IPS DF 6.9 (cell line): ENCODE measurements at regions not wholly inside any gene's neighbourhood (a gene's known extent, or its start where the extent isn't known, plus 50 kb on each side); places are given as distances from the start of the nearest gene placed in this dataset.

Experiments used
- DNase-seq: peaks from one replicate; pipeline ENCODE4 v3.0.0-alpha.2; 2013; ENCODE audit warnings: low read depth, low spot score
- H3K27ac ChIP-seq: one replicate; pipeline ENCODE4 v1.5.1; 2013; ENCODE audit warnings: low read length, control low read depth
- H3K27me3 ChIP-seq: 2 replicates; pipeline ENCODE4 v1.6.1; 2013; ENCODE audit warnings: mild to moderate bottlenecking, low read length; ENCODE audit not compliant: control insufficient read depth, insufficient read depth
- H3K36me3 ChIP-seq: 2 replicates; pipeline ENCODE4 v1.6.1; 2013; ENCODE audit warnings: low read length; ENCODE audit not compliant: control insufficient read depth, insufficient read depth
- H3K4me1 ChIP-seq: 2 replicates; pipeline ENCODE4 v1.6.1; 2013; ENCODE audit warnings: low read length; ENCODE audit not compliant: control insufficient read depth, insufficient read depth
- H3K4me3 ChIP-seq: 2 replicates; pipeline ENCODE4 v1.5.1; 2013; ENCODE audit warnings: mild to moderate bottlenecking, low read length
- H3K9me3 ChIP-seq: 2 replicates; pipeline ENCODE4 v1.6.1; 2013; ENCODE audit warnings: low read length, inconsistent platforms; ENCODE audit not compliant: control insufficient read depth, insufficient read depth
- WGBS: extraction: QIAGEN DNeasy Blood & Tissue Kit; methylation state at CpG from one replicate; pipeline ENCODE4 v1.1.7; 2013; ENCODE audit warnings: mixed read lengths, missing lambda C conversion rate; ENCODE audit not compliant: insufficient read length, insufficient coverage; 5-methylcytosine and 5-hydroxymethylcytosine counted together

GRCh38 chr3:187899246-187899645, 154.0 kb upstream of the BCL6 start:
- H3K36me3 ChIP-seq = no peaks in the 10 kb centered on the region
- no peaks in the 10 kb centered on the region for H3K27me3 ChIP-seq
- H3K4me1 ChIP-seq = no peaks in the 10 kb centered on the region; the same call in 1 of the 2 replicates
- no peaks in the 10 kb centered on the region for H3K9me3 ChIP-seq
- no peak overlapping the region for H3K27ac ChIP-seq
- H3K4me3 ChIP-seq = no peak overlapping the region
- whole genome bisulfite sequencing = no CpG with 5 or more reads among the region's 4 CpGs
- DNase-seq = no peak

DNA sequence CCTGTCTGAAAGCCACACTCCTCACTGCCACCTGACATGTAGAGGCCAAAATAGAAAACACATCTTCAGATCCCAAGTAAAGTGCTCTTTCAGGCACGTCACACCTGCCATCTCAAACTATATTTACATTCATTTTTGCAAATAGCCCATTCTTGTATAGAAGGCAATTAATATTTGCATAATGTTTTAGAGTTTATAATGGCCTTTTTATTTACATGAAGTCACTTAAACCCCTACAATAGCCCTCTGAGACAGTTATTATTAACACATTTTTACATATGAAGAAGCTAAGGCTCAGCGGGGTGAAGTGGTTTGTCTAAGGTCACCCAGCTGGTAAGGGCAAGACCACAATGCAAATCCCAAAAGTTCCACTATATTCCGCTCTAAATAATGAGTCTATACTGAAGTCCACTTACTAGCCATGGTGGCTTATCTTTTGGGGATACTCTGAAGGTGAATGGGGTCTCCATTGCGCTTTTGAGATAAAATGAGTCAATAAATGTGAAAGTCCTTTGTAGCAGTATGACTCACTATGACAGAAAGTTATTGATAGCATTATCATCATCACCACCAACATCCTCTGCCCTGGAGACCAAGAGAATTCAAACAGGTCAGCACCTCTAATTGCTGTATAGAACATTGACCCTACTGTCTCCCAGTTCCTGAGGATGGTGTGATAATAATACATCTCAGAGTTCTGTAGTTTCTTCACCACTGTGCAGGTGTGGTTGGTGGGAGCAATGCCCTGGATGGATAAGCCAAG, 155.9 kb upstream of the BCL6 start:
- no peak for DNase-seq
- Histone ChIP-seq H3K9me3 (no peaks in the 10 kb centered on the region), H3K27me3 (no peaks in the 10 kb centered on the region), H3K4me3 (no peak overlapping the region), H3K4me1 (no peaks in the 10 kb centered on the region; the same call in 1 of the 2 replicates), H3K27ac (no peak overlapping the region), H3K36me3 (no peaks in the 10 kb centered on the region)
- WGBS = no CpG with 5 or more reads among the region's 4 CpGs

DNA sequence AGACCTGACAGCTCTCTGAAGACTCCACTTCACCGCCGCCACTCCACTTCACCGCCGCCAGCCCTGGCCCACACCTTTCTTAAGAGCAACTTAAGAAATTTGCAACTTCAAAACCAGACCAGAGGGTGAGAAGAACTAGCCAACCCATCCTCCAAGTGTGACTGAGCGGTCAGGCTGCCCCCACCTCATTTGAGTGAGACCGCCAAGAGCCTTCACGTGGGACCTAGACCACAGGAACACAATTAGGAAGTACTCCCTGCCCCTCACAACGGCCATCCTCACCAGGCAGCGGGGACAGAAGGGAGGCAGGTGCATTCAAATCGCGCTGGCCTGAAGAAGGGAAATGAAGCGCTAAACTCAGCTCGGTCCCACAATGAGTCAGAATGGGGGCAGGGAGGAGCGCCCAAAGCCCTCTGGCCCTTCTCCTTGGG, 156.8 kb upstream of the BCL6 start:
- Histone ChIP-seq H3K4me3 (no peak overlapping the region), H3K4me1 (no peaks in the 10 kb centered on the region; the same call in 1 of the 2 replicates), H3K27me3 (no peaks in the 10 kb centered on the region), H3K36me3 (no peaks in the 10 kb centered on the region), H3K9me3 (no peaks in the 10 kb centered on the region), H3K27ac (no peak overlapping the region)
- no CpG with 5 or more reads among the region's 14 CpGs for WGBS
- no peak for DNase-seq

- Histone ChIP-seq H3K9me3 (no peaks in the 10 kb centered on the region), H3K4me3 (no peak overlapping the region), H3K36me3 (no peaks in the 10 kb centered on the region), H3K27ac (no peak overlapping the region), H3K27me3 (no peaks in the 10 kb centered on the region), H3K4me1 (no peaks in the 10 kb centered on the region; the same call in 1 of the 2 replicates)
- no CpG with 5 or more reads among the region's 1 CpG for WGBS
- no peak for DNase-seq
These were observed 157.7 kb upstream of the BCL6 start for GRCh38 chr3:187902936-187903335.

DNA sequence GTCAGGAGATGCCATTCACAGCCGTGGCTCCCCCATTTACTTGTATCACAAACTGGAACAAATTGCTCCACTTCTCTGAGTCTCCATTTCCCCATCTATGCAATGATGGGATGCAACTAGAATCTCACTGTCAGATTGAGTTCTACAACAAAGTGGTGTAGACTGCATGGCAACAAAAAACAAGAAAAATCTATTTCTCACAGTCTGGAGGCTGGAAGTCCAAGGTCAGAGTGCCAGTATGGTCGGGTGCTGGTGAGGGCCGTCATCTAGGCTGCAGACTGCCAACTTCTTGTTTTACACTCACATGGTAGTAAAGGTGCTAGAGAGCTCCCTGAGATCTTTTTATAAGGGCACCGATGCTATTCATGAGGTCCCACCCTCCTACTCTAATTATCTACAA, 158.4 kb upstream of the BCL6 start:
- no peak overlapping the region for H3K27ac ChIP-seq
- H3K27me3 ChIP-seq = no peaks in the 10 kb centered on the region
- no peak for DNase-seq
- no peak overlapping the region for H3K4me3 ChIP-seq
- no peaks in the 10 kb centered on the region for H3K36me3 ChIP-seq
- H3K4me1 ChIP-seq = no peaks in the 10 kb centered on the region; the same call in 1 of the 2 replicates
- H3K9me3 ChIP-seq = no peaks in the 10 kb centered on the region
- WGBS = no CpG with 5 or more reads among the region's 4 CpGs

GRCh38 chr3:187906416-187906815, 161.1 kb upstream of the BCL6 start:
- no peak for DNase-seq
- H3K4me3 ChIP-seq = no peak overlapping the region
- H3K27me3 ChIP-seq = no peaks in the 10 kb centered on the region
- no peak overlapping the region for H3K27ac ChIP-seq
- no peaks in the 10 kb centered on the region for H3K4me1 ChIP-seq
- WGBS = no CpG with 5 or more reads among the region's 5 CpGs
- no peaks in the 10 kb centered on the region for H3K36me3 ChIP-seq
- no peaks in the 10 kb centered on the region for H3K9me3 ChIP-seq

DNA sequence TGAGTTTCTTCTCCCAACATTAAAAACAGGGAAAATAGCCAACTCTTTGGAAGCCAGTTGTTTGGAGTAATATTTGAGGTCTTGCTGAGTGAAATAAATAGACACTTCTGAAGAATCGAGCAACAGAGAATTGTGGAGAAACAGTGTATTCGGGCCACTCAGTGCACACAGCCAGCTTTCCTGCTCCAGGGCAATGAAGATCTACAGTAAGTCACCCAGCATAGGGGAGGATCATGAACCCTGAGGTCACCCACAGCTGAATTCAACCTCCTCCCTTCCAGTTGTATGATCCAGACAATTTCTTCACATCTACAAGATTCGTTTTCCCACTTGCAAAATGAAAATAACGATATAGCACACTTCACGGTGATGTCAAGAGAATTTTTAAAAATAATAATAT, 161.7 kb upstream of the BCL6 start:
- Histone ChIP-seq H3K27ac (no peak overlapping the region), H3K36me3 (no peaks in the 10 kb centered on the region), H3K27me3 (no peaks in the 10 kb centered on the region), H3K4me3 (no peak overlapping the region), H3K4me1 (no peaks in the 10 kb centered on the region), H3K9me3 (no peaks in the 10 kb centered on the region)
- no CpG with 5 or more reads among the region's 5 CpGs for WGBS
- no peak for DNase-seq

- Histone ChIP-seq H3K4me3 (no peak overlapping the region), H3K27ac (no peak overlapping the region), H3K4me1 (no peaks in the 10 kb centered on the region; the same call in 1 of the 2 replicates), H3K27me3 (no peaks in the 10 kb centered on the region), H3K9me3 (no peaks in the 10 kb centered on the region), H3K36me3 (no peaks in the 10 kb centered on the region)
- no peak for DNase-seq
These were observed 164.6 kb upstream of the BCL6 start for GRCh38 chr3:187909866-187910265.

DNA sequence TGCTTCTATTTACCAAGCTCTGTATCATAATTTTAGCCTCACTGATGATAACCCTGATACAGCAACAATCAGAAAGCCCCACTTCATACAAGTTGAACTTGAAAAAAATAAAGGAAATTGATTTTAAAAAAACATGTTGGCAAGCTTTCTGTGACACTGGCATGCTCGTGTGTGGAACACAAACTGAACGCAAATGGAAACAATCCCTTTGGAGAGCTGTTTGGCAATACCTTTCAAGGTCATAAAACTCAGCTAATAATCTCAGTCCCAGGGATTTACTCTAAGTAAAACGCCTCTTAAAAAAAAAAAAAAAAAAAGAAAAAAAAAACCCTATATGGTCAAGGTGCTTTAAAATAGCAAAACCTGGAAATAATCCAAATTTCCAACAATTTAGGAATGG, 166.7 kb upstream of the BCL6 start:
- no peaks in the 10 kb centered on the region for H3K9me3 ChIP-seq
- H3K36me3 ChIP-seq = no peaks in the 10 kb centered on the region
- no peak overlapping the region for H3K4me3 ChIP-seq
- no peak overlapping the region for H3K27ac ChIP-seq
- H3K4me1 ChIP-seq = peaks cover 1% of the 10 kb centered on the region
- WGBS = no CpG with 5 or more reads among the region's 3 CpGs
- no peak for DNase-seq
- no peaks in the 10 kb centered on the region for H3K27me3 ChIP-seq

DNA sequence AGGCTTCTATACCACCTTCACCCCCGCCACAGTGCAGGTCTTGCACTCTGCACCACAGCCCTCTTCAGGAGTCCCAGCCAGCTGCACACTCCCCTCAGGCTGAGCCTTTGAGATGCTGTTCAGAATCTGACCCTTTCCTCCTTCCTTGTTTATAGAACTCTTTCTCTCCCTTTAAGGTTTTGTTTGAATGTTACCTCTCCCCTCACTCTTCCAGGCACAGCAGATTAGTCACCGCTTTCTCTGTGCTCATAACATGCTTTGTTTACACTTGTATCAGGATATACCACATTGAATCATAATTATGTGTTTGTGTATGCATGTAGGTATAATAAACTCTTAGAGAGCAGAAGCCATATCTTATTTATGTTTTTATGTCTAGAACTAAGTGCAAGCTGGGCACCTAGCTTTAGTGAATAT, 168.4 kb upstream of the BCL6 start:
- DNase-seq = no peak
- no peaks in the 10 kb centered on the region for H3K36me3 ChIP-seq
- no peak overlapping the region for H3K27ac ChIP-seq
- H3K4me1 ChIP-seq = peaks cover 5% of the 10 kb centered on the region
- H3K27me3 ChIP-seq = no peaks in the 10 kb centered on the region
- no CpG with 5 or more reads among the region's 2 CpGs for WGBS
- no peak overlapping the region for H3K4me3 ChIP-seq
- no peaks in the 10 kb centered on the region for H3K9me3 ChIP-seq

- Histone ChIP-seq H3K9me3 (no peaks in the 10 kb centered on the region), H3K36me3 (no peaks in the 10 kb centered on the region), H3K27me3 (no peaks in the 10 kb centered on the region), H3K27ac (no peak overlapping the region), H3K4me3 (no peak overlapping the region), H3K4me1 (peaks cover 5% of the 10 kb centered on the region)
- no CpG with 5 or more reads among the region's 7 CpGs for whole genome bisulfite sequencing
- no peak for DNase-seq
These were observed 169.0 kb upstream of the BCL6 start for GRCh38 chr3:187914231-187914630.
